ENCODE measurements at regions not wholly inside any gene's neighbourhood (a gene's known extent, or its start where the extent isn't known, plus 50 kb on each side); places are given as distances from the start of the nearest gene placed in this dataset.

- Histone ChIP-seq H3K36me3 (no peaks in the 10 kb centered on the region), H3K27me3 (no peaks in the 10 kb centered on the region), H3K4me3 (no peak overlapping the region), H3K4me1 (no peaks in the 10 kb centered on the region), H3K9me3 (no peaks in the 10 kb centered on the region), H3K27ac (no peak overlapping the region)
- intact Hi-C loops (cut with DNase I): no loop called here
- DNase-seq (ENCODE audit: extremely low spot score in 2 of 2): no peak
- TF ChIP-seq CTCF (IDR thresholded peaks at IDR 0.05) (no peak), POLR2A (IDR thresholded peaks at IDR 0.05) (no peak), POLR2AphosphoS5 (IDR thresholded peaks at IDR 0.05; ENCODE audit: insufficient read depth in 1 of 2, low read depth in 1 of 2) (no peak)
Measured at GRCh38 chr13:74975111-74975510, 506.9 kb downstream of the TBC1D4 start.

GRCh38 chr13:74973935-74974879 lies 507.8 kb downstream of the TBC1D4 start:
- H3K36me3 ChIP-seq: no peaks in the 10 kb centered on the region
- no peak overlapping the region for H3K4me3 ChIP-seq
- TF ChIP-seq CTCF (IDR thresholded peaks at IDR 0.05) (no peak), POLR2AphosphoS5 (IDR thresholded peaks at IDR 0.05; ENCODE audit: insufficient read depth in 1 of 2, low read depth in 1 of 2) (no peak), POLR2A (IDR thresholded peaks at IDR 0.05) (no peak)
- no peaks in the 10 kb centered on the region for H3K27me3 ChIP-seq
- intact Hi-C loops (cut with DNase I): no loop called here
- no peak for DNase-seq (ENCODE audit: extremely low spot score in 2 of 2)
- no peaks in the 10 kb centered on the region for H3K4me1 ChIP-seq
- H3K27ac ChIP-seq: no peak overlapping the region
- H3K9me3 ChIP-seq: no peaks in the 10 kb centered on the region

GRCh38 chr13:74969419-74969818 lies 512.5 kb downstream of the TBC1D4 start:
- H3K9me3 ChIP-seq: no peaks in the 10 kb centered on the region
- intact Hi-C loops (cut with DNase I): no loop called here
- H3K27me3 ChIP-seq: no peaks in the 10 kb centered on the region
- TF ChIP-seq POLR2AphosphoS5 (IDR thresholded peaks at IDR 0.05; ENCODE audit: insufficient read depth in 1 of 2, low read depth in 1 of 2) (no peak), CTCF (IDR thresholded peaks at IDR 0.05) (no peak), POLR2A (IDR thresholded peaks at IDR 0.05) (no peak)
- no peak overlapping the region for H3K27ac ChIP-seq
- H3K36me3 ChIP-seq: no peaks in the 10 kb centered on the region
- no peak overlapping the region for H3K4me3 ChIP-seq
- no peaks in the 10 kb centered on the region for H3K4me1 ChIP-seq
- DNase-seq (ENCODE audit: extremely low spot score in 2 of 2): no peak

GRCh38 chr13:74966814-74967424 lies 515.0 kb downstream of the TBC1D4 start:
- Histone ChIP-seq H3K27ac (no peak overlapping the region), H3K27me3 (no peaks in the 10 kb centered on the region), H3K4me1 (no peaks in the 10 kb centered on the region), H3K36me3 (no peaks in the 10 kb centered on the region), H3K9me3 (no peaks in the 10 kb centered on the region), H3K4me3 (no peak overlapping the region)
- no peak for TF ChIP-seq CTCF (IDR thresholded peaks at IDR 0.05)
- no peak for TF ChIP-seq POLR2AphosphoS5 (IDR thresholded peaks at IDR 0.05; ENCODE audit: insufficient read depth in 1 of 2, low read depth in 1 of 2)
- no peak for TF ChIP-seq POLR2A (IDR thresholded peaks at IDR 0.05)
- intact Hi-C loops (cut with DNase I): no loop called here
- no peak for DNase-seq (ENCODE audit: extremely low spot score in 2 of 2)

- Histone ChIP-seq H3K4me3 (no peak overlapping the region), H3K27ac (no peak overlapping the region), H3K36me3 (no peaks in the 10 kb centered on the region), H3K4me1 (no peaks in the 10 kb centered on the region), H3K27me3 (no peaks in the 10 kb centered on the region), H3K9me3 (no peaks in the 10 kb centered on the region)
- intact Hi-C loops (cut with DNase I): no loop called here
- TF ChIP-seq CTCF (IDR thresholded peaks at IDR 0.05) (no peak), POLR2AphosphoS5 (IDR thresholded peaks at IDR 0.05; ENCODE audit: insufficient read depth in 1 of 2, low read depth in 1 of 2) (no peak), POLR2A (IDR thresholded peaks at IDR 0.05) (no peak)
- DNase-seq (ENCODE audit: extremely low spot score in 2 of 2): no peak
Measured at GRCh38 chr13:74966275-74966674, 515.7 kb downstream of the TBC1D4 start.
